Naive thymus-derived CD4-positive, alpha-beta T cell (primary cell): ENCODE measurements at regions not wholly inside any gene's neighbourhood (a gene's known extent, or its start where the extent isn't known, plus 50 kb on each side); places are given as distances from the start of the nearest gene placed in this dataset.

ENCODE experiments used
- ATAC-seq: fragments of 150-1000 bp; cut with Tn5 transposase; 2 replicates; pipeline ENCODE4 v1.10.0; 2021; ENCODE audit warnings: mild to moderate bottlenecking, moderate library complexity
- CTCF ChIA-PET: fragments of 350-600 bp; sonication (Branson Sonifier 250); formaldehyde crosslinking; loops from one replicate; lab custom pipeline; 2021; ENCODE audit warnings: antibody characterized with exemption; lab: Charles Lee
- POLR2A ChIA-PET: fragments of 350-600 bp; sonication (Branson Sonifier 250); formaldehyde crosslinking; loops from one replicate; lab custom pipeline; 2021; ENCODE audit warnings: antibody characterized with exemption, inconsistent platforms; lab: Charles Lee
- DNase-seq, 9 donors: peaks; one replicate each; pipeline versions ENCODE4 v3.0.0 to v3.0.0-alpha.2; 2020 to 2022; ENCODE audit warnings: mixed read lengths in 1 of 9
- H3K27ac ChIP-seq: one replicate; pipeline ENCODE4 v1.7.0; 2013; ENCODE audit warnings: mild to moderate bottlenecking, low read depth, low read length, moderate library complexity
- H3K27me3 ChIP-seq, 2 donors: one replicate each; pipeline ENCODE4 v1.7.0; 2013; ENCODE audit warnings: low read length in 2 of 2, mild to moderate bottlenecking in 2 of 2, moderate library complexity in 2 of 2; ENCODE audit not compliant: control insufficient read depth in 2 of 2, insufficient read depth in 2 of 2
- H3K36me3 ChIP-seq, 3 experiments: 1 replicate in 2 of 3; 2 replicates in 1 of 3; pipeline ENCODE4 v1.7.0; 2013; ENCODE audit warnings: low read length in 3 of 3, mild to moderate bottlenecking in 3 of 3, moderate library complexity in 1 of 3; ENCODE audit not compliant: insufficient read depth in 3 of 3, control insufficient read depth in 2 of 3
- H3K4me1 ChIP-seq, 2 donors: one replicate each; pipeline ENCODE4 v1.7.0; 2013; ENCODE audit warnings: low read length in 2 of 2, mild to moderate bottlenecking in 2 of 2, moderate library complexity in 1 of 2; ENCODE audit not compliant: control insufficient read depth in 2 of 2, insufficient read depth in 2 of 2
- H3K4me3 ChIP-seq: 2 replicates; pipeline ENCODE4 v1.7.0; 2013; ENCODE audit warnings: mild to moderate bottlenecking, low read length
- H3K9me3 ChIP-seq, 3 experiments: 1 replicate in 2 of 3; 2 replicates in 1 of 3; pipeline ENCODE4 v1.7.0; 2013; ENCODE audit warnings: low read length in 3 of 3; ENCODE audit not compliant: control insufficient read depth in 2 of 3
- H3K27ac Mint-ChIP-seq, 9 donors: one replicate each; pipeline ENCODE4 v1.8.0; 2020 to 2022; ENCODE audit warnings: mixed read lengths in 9 of 9, mild to moderate bottlenecking in 8 of 9, moderate library complexity in 5 of 9, inconsistent platforms in 2 of 9
- H3K27me3 Mint-ChIP-seq, 5 donors: one replicate each; pipeline ENCODE4 v1.8.0; 2021 to 2022; ENCODE audit warnings: mixed read lengths in 5 of 5, mild to moderate bottlenecking in 1 of 5
- H3K36me3 Mint-ChIP-seq, 5 donors: one replicate each; pipeline ENCODE4 v1.8.0; 2020 to 2022; ENCODE audit warnings: mixed read lengths in 5 of 5, mild to moderate bottlenecking in 3 of 5, inconsistent platforms in 1 of 5
- H3K4me1 Mint-ChIP-seq, 7 donors: one replicate each; pipeline ENCODE4 v1.8.0; 2020 to 2022; ENCODE audit warnings: mixed read lengths in 7 of 7, mild to moderate bottlenecking in 3 of 7, inconsistent platforms in 1 of 7
- H3K4me3 Mint-ChIP-seq, 10 donors: one replicate each; pipeline ENCODE4 v1.8.0; 2020 to 2022; ENCODE audit warnings: mild to moderate bottlenecking in 10 of 10, mixed read lengths in 10 of 10, moderate library complexity in 6 of 10, inconsistent platforms in 2 of 10
- H3K9me3 Mint-ChIP-seq, 11 donors: one replicate each; pipeline ENCODE4 v1.8.0; 2020 to 2022; ENCODE audit warnings: mixed read lengths in 11 of 11, mild to moderate bottlenecking in 4 of 11, inconsistent platforms in 1 of 11, moderate library complexity in 1 of 11
- intact Hi-C, 2 donors: fragments of 100-400 bp; cut with micrococcal nuclease; formaldehyde crosslinking; loops; one replicate each; pipeline ENCODE4 v1.15.1; 2023

- H3K27me3 Mint-ChIP-seq, result no peaks in the 10 kb centered on the region
- no peaks in the 10 kb centered on the region for H3K4me1 ChIP-seq
- ChIA-PET POLR2A (no interaction called here), CTCF (no interaction called here)
- no peak overlapping the region for H3K4me3 Mint-ChIP-seq
- no peak overlapping the region for H3K4me3 ChIP-seq
- ATAC-seq (no peak), DNase-seq (no peak)
- no peaks in the 10 kb centered on the region for H3K36me3 ChIP-seq
- H3K27ac Mint-ChIP-seq, result no peak overlapping the region
- no peaks in the 10 kb centered on the region for H3K27me3 ChIP-seq
- no peaks in the 10 kb centered on the region for H3K9me3 ChIP-seq
- no peak overlapping the region for H3K27ac ChIP-seq
- H3K36me3 Mint-ChIP-seq, result no peaks in the 10 kb centered on the region
- peaks cover 0 to 17% (median 1%) of the 10 kb centered on the region in 11 donors for H3K9me3 Mint-ChIP-seq
- H3K4me1 Mint-ChIP-seq, result no peaks in the 10 kb centered on the region
- intact Hi-C loops, result no loop called here
These were observed 1413.5 kb upstream of the RAG2 start for GRCh38 chr11:38011496-38011895.

GRCh38 chr11:38009932-38010331 is 1411.9 kb upstream of the RAG2 start:
- intact Hi-C loops, result no loop called here
- ATAC-seq, result no peak
- no peak for DNase-seq
- Mint-ChIP-seq H3K27ac (no peak overlapping the region), H3K27me3 (no peaks in the 10 kb centered on the region), H3K4me3 (no peak overlapping the region), H3K36me3 (no peaks in the 10 kb centered on the region), H3K4me1 (no peaks in the 10 kb centered on the region), H3K9me3 (peaks cover 0 to 16% (median 0%) of the 10 kb centered on the region in 11 donors)
- no peaks in the 10 kb centered on the region for H3K27me3 ChIP-seq
- H3K9me3 ChIP-seq, result no peaks in the 10 kb centered on the region
- no peak overlapping the region for H3K4me3 ChIP-seq
- ChIA-PET CTCF (no interaction called here), POLR2A (no interaction called here)
- H3K4me1 ChIP-seq, result no peaks in the 10 kb centered on the region
- no peaks in the 10 kb centered on the region for H3K36me3 ChIP-seq
- H3K27ac ChIP-seq, result no peak overlapping the region

- H3K27ac ChIP-seq, result no peak overlapping the region
- no peaks in the 10 kb centered on the region for H3K9me3 ChIP-seq
- ChIA-PET CTCF (no interaction called here), POLR2A (no interaction called here)
- Mint-ChIP-seq H3K36me3 (no peaks in the 10 kb centered on the region), H3K4me3 (no peak overlapping the region), H3K27me3 (no peaks in the 10 kb centered on the region), H3K9me3 (peaks cover 0 to 27% (median 4%) of the 10 kb centered on the region in 11 donors), H3K27ac (no peak overlapping the region), H3K4me1 (no peaks in the 10 kb centered on the region)
- intact Hi-C loops, result no loop called here
- no peaks in the 10 kb centered on the region for H3K27me3 ChIP-seq
- no peaks in the 10 kb centered on the region for H3K36me3 ChIP-seq
- no peak for ATAC-seq
- H3K4me3 ChIP-seq, result no peak overlapping the region
- H3K4me1 ChIP-seq, result no peaks in the 10 kb centered on the region
- DNase-seq, result no peak
These were observed 1408.4 kb upstream of the RAG2 start for GRCh38 chr11:38006466-38006865.

GRCh38 chr11:38005597-38005996 is 1407.6 kb upstream of the RAG2 start:
- Histone ChIP-seq H3K27me3 (no peaks in the 10 kb centered on the region), H3K36me3 (no peaks in the 10 kb centered on the region), H3K4me3 (no peak overlapping the region), H3K4me1 (no peaks in the 10 kb centered on the region), H3K9me3 (no peaks in the 10 kb centered on the region), H3K27ac (no peak overlapping the region)
- Mint-ChIP-seq H3K9me3 (peaks cover 0 to 29% (median 4%) of the 10 kb centered on the region in 11 donors), H3K36me3 (no peaks in the 10 kb centered on the region), H3K27me3 (no peaks in the 10 kb centered on the region), H3K4me3 (no peak overlapping the region), H3K4me1 (no peaks in the 10 kb centered on the region), H3K27ac (no peak overlapping the region)
- ATAC-seq (no peak), DNase-seq (no peak)
- POLR2A ChIA-PET, result no interaction called here
- intact Hi-C loops, result no loop called here
- CTCF ChIA-PET, result no interaction called here

- Mint-ChIP-seq H3K27me3 (no peaks in the 10 kb centered on the region), H3K4me3 (no peak overlapping the region), H3K9me3 (peaks cover 0 to 35% (median 3%) of the 10 kb centered on the region in 11 donors), H3K27ac (no peak overlapping the region), H3K36me3 (no peaks in the 10 kb centered on the region), H3K4me1 (no peaks in the 10 kb centered on the region)
- CTCF ChIA-PET, result no interaction called here
- intact Hi-C loops, result no loop called here
- no peaks in the 10 kb centered on the region for H3K36me3 ChIP-seq
- DNase-seq (no peak), ATAC-seq (no peak)
- POLR2A ChIA-PET, result no interaction called here
- no peaks in the 10 kb centered on the region for H3K27me3 ChIP-seq
- H3K27ac ChIP-seq, result no peak overlapping the region
- H3K4me1 ChIP-seq, result no peaks in the 10 kb centered on the region
- no peaks in the 10 kb centered on the region for H3K9me3 ChIP-seq
- no peak overlapping the region for H3K4me3 ChIP-seq
These were observed 1401.1 kb upstream of the RAG2 start for GRCh38 chr11:37999171-37999570.

GRCh38 chr11:37995886-37996285 is 1397.8 kb upstream of the RAG2 start:
- no peak overlapping the region for H3K27ac Mint-ChIP-seq
- peaks cover 0 to 27% (median 3%) of the 10 kb centered on the region in 11 donors for H3K9me3 Mint-ChIP-seq
- intact Hi-C loops, result no loop called here

GRCh38 chr11:37988031-37988430 is 1390.0 kb upstream of the RAG2 start:
- H3K4me3 Mint-ChIP-seq, result no peak overlapping the region
- DNase-seq, result no peak
- H3K9me3 ChIP-seq, result peaks cover 0 to 4% (median 0%) of the 10 kb centered on the region in 3 experiments
- H3K27ac Mint-ChIP-seq, result no peak overlapping the region
- H3K36me3 ChIP-seq, result no peaks in the 10 kb centered on the region
- no peaks in the 10 kb centered on the region for H3K36me3 Mint-ChIP-seq
- H3K27me3 Mint-ChIP-seq, result no peaks in the 10 kb centered on the region
- ChIA-PET POLR2A (no interaction called here), CTCF (no interaction called here)
- H3K27me3 ChIP-seq, result no peaks in the 10 kb centered on the region
- ATAC-seq, result no peak
- H3K9me3 Mint-ChIP-seq, result peaks cover 0 to 15% (median 3%) of the 10 kb centered on the region in 11 donors
- no peaks in the 10 kb centered on the region for H3K4me1 ChIP-seq
- H3K4me3 ChIP-seq, result no peak overlapping the region
- intact Hi-C loops, result no loop called here
- no peak overlapping the region for H3K27ac ChIP-seq
- H3K4me1 Mint-ChIP-seq, result no peaks in the 10 kb centered on the region

More at GRCh38 chr11:37995886-37996285, 1397.8 kb upstream of the RAG2 start:
- Mint-ChIP-seq H3K4me3 (no peak overlapping the region), H3K4me1 (no peaks in the 10 kb centered on the region), H3K36me3 (no peaks in the 10 kb centered on the region), H3K27me3 (no peaks in the 10 kb centered on the region)
- Histone ChIP-seq H3K9me3 (no peaks in the 10 kb centered on the region), H3K36me3 (no peaks in the 10 kb centered on the region), H3K27me3 (no peaks in the 10 kb centered on the region), H3K4me1 (no peaks in the 10 kb centered on the region), H3K4me3 (no peak overlapping the region), H3K27ac (no peak overlapping the region)
- ChIA-PET POLR2A (no interaction called here), CTCF (no interaction called here)
- ATAC-seq (no peak), DNase-seq (no peak)
